Activated gamma-delta T cell treated with Interleukin-2 at 50 U/mL for 16 hours (primary cell): ENCODE measurements at regions not wholly inside any gene's neighbourhood (a gene's known extent, or its start where the extent isn't known, plus 50 kb on each side); places are given as distances from the start of the nearest gene placed in this dataset.

Experiments
- DNase-seq: peaks from one replicate; pipeline ENCODE4 v3.0.0-alpha.2; 2020

DNA sequence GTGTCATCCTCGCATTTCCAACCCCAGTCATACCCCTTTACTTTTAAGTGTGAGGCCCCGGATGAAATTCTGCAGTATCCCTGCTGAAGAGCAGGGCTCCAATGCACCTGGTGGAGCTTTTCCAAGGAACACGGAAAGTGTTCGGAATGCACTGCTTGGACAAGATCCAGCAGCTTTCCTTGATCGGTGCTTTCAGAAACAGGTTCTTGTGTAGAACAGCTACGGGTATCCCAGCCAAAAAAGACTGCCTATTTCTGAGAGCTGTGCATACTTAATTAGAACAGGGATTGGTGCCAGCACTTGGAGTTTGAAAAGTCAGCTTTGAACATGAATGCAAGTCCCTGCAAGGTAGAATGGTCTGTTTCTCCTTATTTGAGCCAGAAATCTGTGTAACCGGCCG is 87.2 kb upstream of the C1QTNF9B start:
- DNase-seq = no peak

DNA sequence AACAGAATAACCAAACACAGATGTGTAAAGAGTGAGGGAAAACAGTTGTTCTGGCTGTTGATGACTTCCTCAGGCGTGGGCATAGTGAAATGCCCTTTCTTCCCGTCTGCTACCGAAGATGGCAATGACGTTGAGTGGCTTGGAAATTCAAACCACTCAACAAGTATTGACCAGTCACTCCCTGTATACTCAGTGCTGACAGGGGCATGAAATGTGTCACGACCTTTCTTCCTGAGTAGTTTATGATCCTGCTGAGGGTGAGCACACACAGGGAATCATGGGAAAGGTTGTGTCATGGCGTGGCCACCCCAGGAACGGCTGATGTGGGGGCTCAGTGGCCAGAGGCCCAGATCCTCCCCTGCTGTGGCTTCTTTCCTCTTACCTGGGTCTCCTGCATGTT is 87.8 kb upstream of the C1QTNF9B start:
- no peak for DNase-seq

DNA sequence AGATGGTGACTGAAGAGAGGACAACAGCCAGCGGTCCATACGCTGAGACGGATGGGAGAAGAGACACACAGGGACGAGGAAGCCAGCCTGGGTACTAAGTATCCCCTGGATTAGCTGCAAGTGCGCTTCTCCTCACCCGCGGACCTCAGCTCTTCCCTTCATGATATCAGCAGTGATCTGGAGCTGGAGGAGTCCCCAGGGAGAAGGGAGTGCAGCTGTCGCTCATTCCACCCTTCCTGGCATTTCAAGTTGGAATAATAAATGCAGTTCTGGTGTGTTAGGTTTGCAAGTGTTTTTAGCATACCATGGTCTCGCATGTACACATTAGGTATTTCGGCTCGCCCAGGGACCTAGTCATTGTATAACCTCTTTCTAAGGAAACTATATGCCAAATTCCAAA is 88.5 kb upstream of the C1QTNF9B start:
- DNase-seq = no peak

DNA sequence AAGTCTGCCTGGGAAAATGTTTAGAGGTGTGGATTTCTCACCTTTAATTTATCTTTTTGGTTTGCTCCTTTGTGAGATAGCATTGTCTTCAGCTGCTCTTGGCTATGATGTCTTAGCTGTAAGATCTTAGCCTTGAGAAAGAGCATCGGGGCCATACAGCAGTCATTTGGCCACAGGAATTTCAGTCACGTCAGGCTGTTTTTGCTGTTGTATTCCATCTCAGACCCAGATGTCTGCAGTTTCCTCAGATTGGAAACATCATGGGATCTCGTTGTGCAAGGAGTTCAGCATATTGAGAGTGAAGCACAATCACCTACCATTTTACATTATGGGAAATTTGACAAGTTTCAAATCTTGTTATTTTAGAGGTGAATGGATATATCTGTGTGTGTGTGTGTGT is 89.3 kb upstream of the C1QTNF9B start:
- no peak for DNase-seq

DNA sequence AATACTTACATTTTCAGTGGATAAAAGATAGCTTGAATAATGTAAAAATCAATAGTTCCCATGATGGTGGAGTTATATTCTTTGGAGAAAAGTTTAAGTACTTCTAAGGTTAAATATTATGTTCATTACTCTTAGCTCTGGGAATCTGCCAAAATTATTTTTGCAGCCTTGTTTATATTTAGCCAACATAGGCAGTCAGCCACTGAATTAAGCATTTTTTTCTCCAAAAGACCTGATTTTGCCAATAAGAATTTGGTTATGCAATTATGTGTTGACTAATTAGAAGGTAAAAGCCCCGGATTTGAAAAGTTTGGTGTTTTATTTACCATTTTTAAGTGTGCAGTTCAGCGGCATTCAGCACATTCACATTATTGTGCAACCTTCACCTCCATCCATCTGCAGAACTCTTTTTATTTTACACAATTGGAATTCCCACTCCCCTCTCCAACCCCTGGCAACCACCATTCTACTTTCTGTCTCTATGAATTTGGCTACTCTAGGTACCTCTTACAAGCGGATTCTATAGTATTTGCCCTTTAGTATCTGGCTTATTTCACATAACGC is 90.1 kb upstream of the C1QTNF9B start:
- DNase-seq = no peak

DNA sequence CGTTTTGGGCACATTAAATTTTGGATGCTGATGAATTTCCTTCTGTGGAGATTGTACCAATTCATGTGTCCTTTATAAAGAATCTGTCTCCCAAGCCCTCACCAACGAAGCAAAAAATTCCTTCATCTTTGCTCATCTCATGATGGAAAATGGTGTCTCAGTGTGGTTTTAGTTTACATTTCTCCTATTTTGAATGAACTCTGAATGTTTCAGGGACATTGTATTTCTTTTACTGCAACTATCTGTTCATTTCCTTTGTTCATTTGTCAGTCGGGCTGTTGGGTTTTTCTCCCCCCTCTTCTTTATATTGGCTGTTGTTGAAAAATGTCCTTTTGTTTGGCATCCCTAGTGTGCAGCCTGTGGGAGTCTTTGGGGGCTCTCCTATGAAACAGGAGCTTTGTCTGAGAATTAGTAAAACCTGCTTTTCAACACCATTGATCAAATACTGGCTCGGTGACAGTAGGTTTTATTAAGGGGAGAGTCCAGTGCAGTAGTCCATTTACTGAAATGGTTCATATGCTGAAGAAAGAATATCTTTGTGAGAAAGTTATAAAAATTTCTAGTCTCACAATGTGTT is 91.3 kb upstream of the C1QTNF9B start:
- DNase-seq = no peak

- DNase-seq = no peak
Observed at GRCh38 chr13:23990455-23990854, 93.2 kb upstream of the C1QTNF9B start.

DNA sequence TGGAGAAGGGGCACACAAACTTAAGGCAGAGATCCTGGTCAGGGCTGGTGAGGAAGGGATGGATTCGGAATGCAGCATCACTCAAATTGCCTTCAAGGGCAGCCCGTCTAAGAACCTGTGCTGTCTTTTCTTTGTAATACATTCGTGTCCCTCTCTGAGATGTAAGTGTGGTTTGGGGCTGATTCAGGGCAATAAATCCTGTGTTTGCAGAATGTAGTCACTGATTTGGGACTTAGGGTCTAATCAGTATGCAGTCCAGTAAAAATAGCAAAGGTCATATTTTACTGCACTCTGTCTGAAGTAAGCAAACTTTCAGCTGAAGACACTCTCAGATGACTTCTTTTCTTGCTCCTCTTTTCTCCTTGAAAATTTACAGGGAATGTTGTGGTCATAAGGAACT is 93.8 kb upstream of the C1QTNF9B start:
- DNase-seq = no peak

- DNase-seq = no peak
Observed at GRCh38 chr13:23992781-23993679, 95.7 kb upstream of the C1QTNF9B start.

DNA sequence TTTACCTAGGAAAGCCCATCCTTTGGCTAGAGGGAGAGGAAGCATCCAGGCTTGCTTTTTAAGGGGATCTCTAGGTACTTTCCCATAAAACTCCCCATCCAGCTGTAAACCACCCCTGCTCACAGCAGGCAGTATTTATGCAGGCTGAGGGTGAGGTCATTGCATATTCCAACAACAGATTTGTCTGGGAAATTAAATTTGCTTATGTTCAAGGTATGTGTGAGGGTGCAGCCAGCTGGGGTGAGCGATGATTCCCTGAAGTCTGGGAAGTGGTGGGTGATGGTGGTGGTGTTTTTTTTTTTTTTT is 96.3 kb upstream of the C1QTNF9B start:
- DNase-seq = no peak

GRCh38 chr13:23995283-23996073 is 98.2 kb upstream of the C1QTNF9B start:
- DNase-seq = no peak

- DNase-seq = no peak
Observed at GRCh38 chr13:23996456-23996855, 99.2 kb upstream of the C1QTNF9B start.

DNA sequence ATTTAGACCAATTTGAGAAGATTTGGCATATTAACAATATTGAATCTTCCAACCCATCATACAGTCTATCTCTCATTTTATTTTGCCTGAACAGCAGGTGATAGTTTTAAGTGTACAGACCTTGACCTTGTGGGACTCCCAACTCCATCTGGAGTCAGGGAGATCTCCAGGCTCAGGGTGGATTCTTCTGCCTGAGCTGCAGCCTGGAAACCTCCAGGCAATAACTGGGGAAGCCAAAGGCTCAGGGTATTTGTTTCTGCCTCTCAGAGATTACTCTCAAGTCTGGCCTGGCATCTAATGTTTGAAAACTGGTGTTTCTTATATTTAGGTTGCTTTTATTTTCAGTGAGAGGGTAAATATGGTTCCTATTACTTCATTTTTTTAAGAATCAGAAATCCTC is 102.1 kb upstream of the C1QTNF9B start:
- DNase-seq = no peak

DNA sequence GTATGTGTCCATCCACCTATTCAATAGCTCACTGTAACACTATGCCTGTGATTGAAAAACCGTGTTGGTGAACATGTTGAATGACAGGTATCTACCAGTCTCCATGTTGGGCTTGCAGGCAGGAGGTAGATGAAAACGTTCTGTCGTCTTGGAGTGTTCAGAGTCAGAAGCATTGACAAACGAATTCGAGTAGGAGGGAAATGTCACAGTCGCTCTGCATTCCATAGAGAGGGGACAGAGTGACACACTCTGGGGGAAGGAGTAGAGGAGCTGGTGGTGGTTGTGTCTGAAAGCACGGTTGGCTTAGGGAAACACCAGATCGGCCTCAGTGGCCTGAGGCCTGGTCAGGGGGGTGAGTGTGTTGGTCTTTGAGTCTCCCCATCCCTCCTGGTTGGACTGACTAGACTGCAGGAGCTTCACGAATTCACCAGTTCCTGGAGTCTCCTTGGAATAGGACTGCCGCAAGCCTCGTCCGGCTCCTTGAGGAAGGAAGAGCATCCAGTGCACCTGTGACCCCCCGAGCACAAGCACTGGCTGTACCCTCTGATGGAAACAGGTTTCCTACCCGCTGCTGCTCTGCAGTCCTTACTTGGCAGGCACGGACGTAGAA is 105.0 kb upstream of the C1QTNF9B start:
- DNase-seq = no peak

- no peak for DNase-seq
Observed at GRCh38 chr13:24004142-24004899, 107.0 kb upstream of the C1QTNF9B start.

DNA sequence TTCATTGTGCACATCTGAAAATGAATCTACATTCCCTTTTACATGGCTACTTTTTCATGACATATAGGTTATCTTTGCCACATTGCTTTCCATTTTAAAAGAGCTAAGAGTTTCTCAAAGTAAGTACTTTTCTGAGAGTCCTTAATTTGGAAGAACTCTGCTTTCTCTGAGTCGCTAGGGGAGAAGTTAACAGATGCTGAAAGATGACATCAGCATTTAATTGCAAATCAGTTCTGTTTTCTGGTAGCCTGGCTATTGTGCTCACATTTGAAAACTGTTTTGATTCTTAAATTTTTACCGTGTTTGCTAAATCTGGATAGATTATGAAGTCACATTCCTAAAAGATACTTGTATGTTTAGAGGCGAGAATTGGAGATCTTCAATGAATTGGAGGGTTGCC is 107.7 kb upstream of the C1QTNF9B start:
- DNase-seq = no peak

DNA sequence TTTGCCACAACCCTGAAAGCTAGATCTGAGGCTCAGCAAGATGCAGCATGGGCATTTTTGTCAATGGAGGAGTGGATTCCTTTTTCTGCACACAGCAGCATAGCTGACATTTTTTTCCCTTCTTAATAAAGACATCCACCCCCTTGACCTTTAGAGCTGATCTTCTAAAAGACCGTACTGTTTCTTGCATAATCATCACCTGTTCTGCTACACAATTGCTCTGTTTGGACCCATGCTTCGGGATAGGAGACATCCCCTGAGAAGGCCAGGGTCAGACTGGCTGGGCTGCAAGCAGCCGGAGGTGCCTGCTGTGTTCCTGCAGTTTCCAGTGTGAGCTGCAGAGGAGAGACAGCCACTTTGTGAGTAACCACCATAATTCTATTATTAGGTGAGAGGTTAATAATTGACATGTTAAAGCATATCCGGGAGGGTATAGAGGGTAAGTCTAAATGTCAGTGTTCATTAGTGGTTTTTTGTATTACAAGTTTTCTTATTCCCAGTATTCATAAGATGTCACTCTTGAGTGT is 108.5 kb upstream of the C1QTNF9B start:
- DNase-seq = no peak

- no peak for DNase-seq
Observed at GRCh38 chr13:24006520-24007248, 109.4 kb upstream of the C1QTNF9B start.

DNA sequence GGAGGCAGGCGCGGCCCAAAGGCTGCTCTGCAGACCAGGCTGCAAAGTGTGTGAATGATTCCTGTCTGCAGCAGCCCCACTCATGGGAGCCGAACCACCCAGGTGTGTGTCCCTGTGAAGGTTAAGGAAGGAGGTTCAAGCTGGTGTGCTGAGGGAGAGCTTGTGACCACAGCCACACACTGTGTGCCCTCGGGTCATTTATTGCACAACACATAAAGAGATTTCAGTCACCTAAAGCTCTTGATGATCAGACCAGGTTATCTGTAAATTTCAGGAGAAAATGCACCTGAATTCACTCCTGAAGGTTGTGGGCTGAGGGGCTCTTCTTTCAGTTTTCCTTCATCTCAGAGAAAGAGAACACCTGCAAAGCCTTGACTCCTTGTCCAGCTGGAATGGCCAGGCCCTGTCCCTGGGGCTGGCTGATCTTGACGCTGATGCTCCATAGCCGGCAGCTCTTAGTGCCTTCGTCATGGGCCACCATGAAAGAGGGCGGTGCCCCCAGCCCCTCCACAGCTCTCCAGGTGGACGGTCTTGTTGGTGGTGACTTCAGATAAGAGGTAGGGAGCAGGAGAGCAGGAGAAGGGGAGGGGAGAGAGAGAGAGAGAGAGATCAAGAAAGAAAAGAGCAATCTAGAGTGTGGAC is 110.8 kb upstream of the C1QTNF9B start:
- DNase-seq = no peak

DNA sequence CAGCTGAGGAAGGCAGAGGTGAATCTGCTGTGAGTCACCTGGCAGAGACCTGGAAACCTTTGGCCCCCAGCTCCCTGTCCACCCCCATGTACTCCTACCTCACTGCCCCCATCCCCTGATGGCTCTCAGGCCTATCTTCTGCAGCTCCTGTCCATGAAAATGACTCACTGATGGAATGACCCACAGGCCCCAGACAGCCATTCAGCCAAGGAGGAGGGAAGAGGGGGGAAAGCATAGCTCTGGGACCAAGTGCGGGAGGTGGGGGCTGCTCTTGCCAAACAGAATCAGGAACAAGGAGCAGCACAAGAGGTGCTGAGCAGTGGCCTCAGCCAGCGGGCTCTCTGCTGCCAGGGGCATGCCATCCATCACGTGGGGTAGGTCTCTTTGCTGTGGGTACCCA is 111.4 kb upstream of the C1QTNF9B start:
- DNase-seq = no peak

DNA sequence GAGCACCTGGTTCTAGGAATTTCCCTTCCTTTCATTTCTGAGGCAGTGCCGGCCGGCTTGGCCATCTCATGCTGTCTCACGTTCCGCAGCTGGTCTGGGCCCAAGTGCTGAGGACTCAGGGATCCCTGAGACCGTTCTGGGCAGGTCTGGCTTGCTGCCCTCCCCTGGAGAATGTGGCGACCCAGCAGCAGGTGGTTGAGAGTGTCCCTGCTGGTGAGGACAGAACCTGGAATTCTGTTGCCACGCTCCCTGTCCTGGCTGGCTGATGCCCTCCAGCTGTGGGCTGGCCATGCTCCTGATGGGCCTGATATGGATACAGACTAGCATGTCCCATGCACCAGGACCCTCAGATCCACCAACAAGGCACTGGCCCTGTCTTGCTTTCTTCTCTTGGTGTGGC is 114.0 kb upstream of the C1QTNF9B start:
- no peak for DNase-seq
